PC-9 (cell line): ENCODE measurements at regions not wholly inside any gene's neighbourhood (a gene's known extent, or its start where the extent isn't known, plus 50 kb on each side); places are given as distances from the start of the nearest gene placed in this dataset.
A peak's percentile ranks its signal among the peaks of the same experiment; 100 is the strongest.

Experiments used
- BruUV-seq: library from RNA; stranded (reverse); fragments of 400-500 nt; replicated peaks from 2 replicates; lab custom pipeline; 2021; lab: Mats Ljungman, UMichigan
- CTCF ChIA-PET: fragments of 300-600 bp; sonication (Branson Sonifier 250); formaldehyde crosslinking; loops from one replicate; lab custom pipeline; 2022; ENCODE audit warnings: antibody characterized with exemption; lab: Charles Lee
- POLR2A ChIA-PET: fragments of 300-600 bp; sonication (Branson Sonifier 250); formaldehyde crosslinking; loops from one replicate; lab custom pipeline; 2022; ENCODE audit warnings: antibody characterized with exemption; ENCODE audit not compliant: unreplicated experiment; lab: Charles Lee
- DNase-seq, 2 experiments: peaks; one replicate each; pipeline versions ENCODE4 v3.0.0 to v3.0.0-alpha.2; 2015 to 2022; ENCODE audit warnings: mixed read lengths in 1 of 2
- H2AFZ ChIP-seq: fragments of 200-600 bp; sonication (generic); 2 replicates; pipeline ENCODE4 v1.8.1; 2017; ENCODE audit warnings: antibody characterized with exemption
- H3F3A ChIP-seq: fragments of 200-600 bp; sonication (generic); 2 replicates; pipeline ENCODE4 v1.8.1; 2017; ENCODE audit warnings: antibody characterized with exemption, mild to moderate bottlenecking, low read depth; ENCODE audit not compliant: insufficient read depth
- H3K27ac ChIP-seq: fragments of 200-600 bp; sonication (generic); 2 replicates; pipeline ENCODE4 v1.6.1; 2016; ENCODE audit warnings: mixed run types
- H3K27me3 ChIP-seq: fragments of 200-600 bp; sonication (generic); 2 replicates; pipeline ENCODE4 v1.6.1; 2016; ENCODE audit warnings: low read depth, mixed run types; ENCODE audit not compliant: insufficient read depth
- H3K36me3 ChIP-seq: fragments of 200-600 bp; sonication (generic); 2 replicates; pipeline ENCODE4 v1.6.1; 2016; ENCODE audit warnings: low read depth, mixed run types
- H3K4me1 ChIP-seq: fragments of 200-600 bp; sonication (generic); replicated peaks from 2 replicates; pipeline ENCODE4 v1.6.1; 2016; ENCODE audit warnings: mixed run types; ENCODE audit not compliant: insufficient read depth
- H3K4me2 ChIP-seq: fragments of 200-600 bp; sonication (generic); 2 replicates; pipeline ENCODE4 v1.6.1; 2017; ENCODE audit warnings: mixed run types
- H3K4me3 ChIP-seq: fragments of 200-600 bp; sonication (generic); 2 replicates; pipeline ENCODE4 v1.6.1; 2016; ENCODE audit warnings: mixed run types
- H3K79me2 ChIP-seq: fragments of 200-600 bp; sonication (generic); 2 replicates; pipeline ENCODE4 v1.6.1; 2017; ENCODE audit warnings: low read depth, mixed run types
- H3K9me2 ChIP-seq: fragments of 200-600 bp; sonication (generic); 2 replicates; pipeline ENCODE4 v1.8.1; 2017; ENCODE audit warnings: mild to moderate bottlenecking; ENCODE audit not compliant: insufficient read depth
- H3K9me3 ChIP-seq: fragments of 200-600 bp; sonication (generic); 2 replicates; pipeline ENCODE4 v1.8.1; 2016; ENCODE audit warnings: low read depth; ENCODE audit not compliant: insufficient read depth
- H4K20me1 ChIP-seq: fragments of 200-600 bp; sonication (generic); 2 replicates; pipeline ENCODE4 v1.8.1; 2017; ENCODE audit not compliant: insufficient read depth
- CTCF ChIP-seq: fragments of 200-600 bp; sonication (generic); conservative IDR thresholded peaks from 2 replicates; pipeline ENCODE4 v1.6.1; 2017; ENCODE audit warnings: mixed run types, antibody characterized with exemption, mild to moderate bottlenecking, moderate library complexity
- EZH2 ChIP-seq: fragments of 200-600 bp; sonication (generic); IDR thresholded peaks from 2 replicates; pipeline ENCODE4 v1.8.0; 2017; ENCODE audit warnings: antibody characterized with exemption, low read depth
- intact Hi-C: fragments of 100-400 bp; cut with micrococcal nuclease; formaldehyde crosslinking; loops from one replicate; pipeline ENCODE4 v1.10.0; 2022; ENCODE audit not compliant: unreplicated experiment

GRCh38 chr7:36053589-36053988 is 99.5 kb upstream of the EEPD1 start:
- POLR2A ChIA-PET: no interaction called here
- intact Hi-C loops: no loop called here
- peaks cover 6% of the 10 kb centered on the region for H3F3A ChIP-seq
- no peaks in the 10 kb centered on the region for H3K27me3 ChIP-seq
- H3K9me3 ChIP-seq: no peaks in the 10 kb centered on the region
- H4K20me1 ChIP-seq: no peaks in the 10 kb centered on the region
- H3K9me2 ChIP-seq: no peaks in the 10 kb centered on the region
- no peak for DNase-seq
- TF ChIP-seq CTCF (no peak), EZH2 (no peak)
- H3K4me2 ChIP-seq: no peak overlapping the region
- no peak overlapping the region for H3K27ac ChIP-seq
- CTCF ChIA-PET: no interaction called here
- no peaks in the 10 kb centered on the region for H3K79me2 ChIP-seq
- H2AFZ ChIP-seq: no peak overlapping the region
- BruUV-seq: no TSS peak
- H3K36me3 ChIP-seq: no peaks in the 10 kb centered on the region
- no peak overlapping the region for H3K4me3 ChIP-seq
- peaks cover 28% of the 10 kb centered on the region for H3K4me1 ChIP-seq

GRCh38 chr7:36054637-36055036 is 98.4 kb upstream of the EEPD1 start:
- no TSS peak for BruUV-seq
- Histone ChIP-seq H2AFZ (no peak overlapping the region), H3K27me3 (no peaks in the 10 kb centered on the region), H3K9me3 (no peaks in the 10 kb centered on the region), H3K4me1 (peaks cover 17% of the 10 kb centered on the region), H3K36me3 (no peaks in the 10 kb centered on the region), H3F3A (no peaks in the 10 kb centered on the region), H4K20me1 (no peaks in the 10 kb centered on the region), H3K4me3 (no peak overlapping the region), H3K4me2 (no peak overlapping the region), H3K9me2 (no peaks in the 10 kb centered on the region), H3K79me2 (no peaks in the 10 kb centered on the region), H3K27ac (no peak overlapping the region)
- ChIA-PET CTCF (no interaction called here), POLR2A (interaction anchor here (0.5 kb wide), 1 partner anchor 227 kb away, joined by 3 read pairs; no protein-coding TSS in a partner anchor)
- intact Hi-C loops: no loop called here
- TF ChIP-seq EZH2 (no peak), CTCF (no peak)
- DNase-seq: peak in 1 of 2 experiments; percentile 65

- no peak overlapping the region for H3K4me3 ChIP-seq
- H3K9me2 ChIP-seq: no peaks in the 10 kb centered on the region
- ChIA-PET POLR2A (interaction anchor here (0.6 kb wide), 1 partner anchor 18 kb away, joined by 7 read pairs; no protein-coding TSS in a partner anchor), CTCF (interaction anchor here (0.6 kb wide), 2 partner anchors 47 to 53 kb away, joined by 4 to 6 read pairs; no protein-coding TSS in a partner anchor)
- no peaks in the 10 kb centered on the region for H3K36me3 ChIP-seq
- H3K27ac ChIP-seq: no peak overlapping the region
- no TSS peak for BruUV-seq
- no peak overlapping the region for H2AFZ ChIP-seq
- peaks cover 14% of the 10 kb centered on the region for H3K4me1 ChIP-seq
- no peaks in the 10 kb centered on the region for H3K79me2 ChIP-seq
- no peak overlapping the region for H3K4me2 ChIP-seq
- no peaks in the 10 kb centered on the region for H3K27me3 ChIP-seq
- no peaks in the 10 kb centered on the region for H4K20me1 ChIP-seq
- TF ChIP-seq EZH2: no peak
- no peak for TF ChIP-seq CTCF
- DNase-seq: no peak
- H3F3A ChIP-seq: no peaks in the 10 kb centered on the region
- H3K9me3 ChIP-seq: no peaks in the 10 kb centered on the region
- intact Hi-C loops: no loop called here
Observed at GRCh38 chr7:36055207-36055606, 97.8 kb upstream of the EEPD1 start.
